HepG2 (cell line): ENCODE measurements at regions not wholly inside any gene's neighbourhood (a gene's known extent, or its start where the extent isn't known, plus 50 kb on each side); places are given as distances from the start of the nearest gene placed in this dataset.
A peak's percentile ranks its signal among the peaks of the same experiment; 100 is the strongest.

Experiments used
- DPF2 ChIP-seq: sonication (generic); formaldehyde crosslinking; IDR thresholded peaks from 2 replicates; pipeline ENCODE4 v1.4.0; 2020; ENCODE audit warnings: mild to moderate bottlenecking, low read depth, missing genetic modification reagents, borderline replicate concordance
- GABPB1 ChIP-seq: IDR thresholded peaks from 2 replicates; pipeline ENCODE4 v1.6.1; 2016; ENCODE audit warnings: mild to moderate bottlenecking, missing genetic modification reagents, moderate library complexity, missing compliant biosample characterization
- KDM2A ChIP-seq: sonication (generic); formaldehyde crosslinking; IDR thresholded peaks from 2 replicates; pipeline ENCODE4 v1.4.0; 2020; ENCODE audit warnings: low read depth, missing genetic modification reagents, borderline replicate concordance
- KDM6A ChIP-seq: IDR thresholded peaks from 2 replicates; pipeline ENCODE4 v1.6.1; 2016; ENCODE audit warnings: low read depth
- KLF9 ChIP-seq: IDR thresholded peaks from 2 replicates; pipeline ENCODE4 v1.6.1; 2016; ENCODE audit warnings: low read depth
- MAFK ChIP-seq, 2 experiments: IDR thresholded peaks in 1 of 2; conservative IDR thresholded peaks in 1 of 2; 2 replicates each; pipeline ENCODE4 v1.6.1; 2011; ENCODE audit warnings: improper control_type of control experiment in 2 of 2, low read length in 2 of 2
- TBL1XR1 ChIP-seq: fragments of 150-350 bp; IDR thresholded peaks from 2 replicates; pipeline ENCODE4 v1.6.1; 2014; ENCODE audit warnings: borderline replicate concordance, low read length; ENCODE audit not compliant: partially characterized antibody
- ZFY ChIP-seq: sonication (generic); formaldehyde crosslinking; IDR thresholded peaks from 2 replicates; pipeline ENCODE4 v1.4.0; 2020; ENCODE audit warnings: missing genetic modification reagents
- TF ChIP-seq, protein P1 (sequence below): sonication (generic); formaldehyde crosslinking; IDR thresholded peaks from 2 replicates; pipeline ENCODE4 v1.5.0; 2020; ENCODE audit warnings: mild to moderate bottlenecking, low read depth, missing genetic modification reagents, borderline replicate concordance
- TF ChIP-seq, protein P2 (sequence below): sonication (generic); formaldehyde crosslinking; IDR thresholded peaks from 2 replicates; pipeline ENCODE4 v1.8.1; 2023; ENCODE audit warnings: mild to moderate bottlenecking, missing genetic modification reagents
- TF ChIP-seq, protein P3 (sequence below): sonication (generic); formaldehyde crosslinking; IDR thresholded peaks from 2 replicates; pipeline ENCODE4 v1.9.0; 2021; ENCODE audit warnings: mild to moderate bottlenecking, missing genetic modification reagents
- TF ChIP-seq, protein P4 (sequence below): sonication (generic); formaldehyde crosslinking; IDR thresholded peaks from 2 replicates; pipeline ENCODE4 v1.4.0; 2020; ENCODE audit warnings: missing genetic modification reagents
- TF ChIP-seq, protein P5 (sequence below): IDR thresholded peaks from 2 replicates; pipeline ENCODE4 v1.4.0; 2020; ENCODE audit warnings: mild to moderate bottlenecking, missing genetic modification reagents

DNA sequence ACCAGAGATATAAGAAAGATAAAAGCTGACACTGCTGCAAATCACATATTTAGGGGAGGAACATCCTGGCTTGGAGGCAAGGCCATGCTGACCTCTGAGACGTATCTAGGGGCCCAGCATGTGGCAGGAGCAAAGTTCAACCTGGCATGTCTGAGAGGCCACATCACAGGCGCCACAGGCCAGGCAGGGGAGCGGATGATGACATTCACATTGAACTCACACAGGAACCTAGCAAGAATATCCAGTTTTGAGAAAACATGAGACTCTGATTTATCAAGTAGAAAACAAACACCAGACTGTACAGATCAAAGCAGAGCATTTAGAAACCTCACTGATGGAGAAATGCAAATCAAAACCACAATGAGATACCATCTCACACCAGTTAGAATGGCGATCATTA is 64.2 kb upstream of the STK32A start (continued):
- TF ChIP-seq MAFK (conservative IDR thresholded peaks at IDR 0.05 in 1 of 2, IDR thresholded peaks at IDR 0.05 in 1 of 2; ENCODE audit: low read length in 2 of 2) (peak; percentile 12 to 28; a peak in 1 of 4 replicates), TBL1XR1 (peak; percentile 72), KDM2A (CRISPR knock-in tag) (no peak), DPF2 (CRISPR knock-in tag) (peak; percentile 73), GABPB1 (CRISPR knock-in tag) (peak; percentile 43; the same call in 1 of the 2 replicates), KLF9 (CRISPR knock-in tag) (no peak), KDM6A (CRISPR knock-in tag) (peak; percentile 97), ZFY (CRISPR knock-in tag) (0 out of 2 replicates have a peak, but pooled peaks have one; percentile 20)
- TF ChIP-seq, protein P1, sequence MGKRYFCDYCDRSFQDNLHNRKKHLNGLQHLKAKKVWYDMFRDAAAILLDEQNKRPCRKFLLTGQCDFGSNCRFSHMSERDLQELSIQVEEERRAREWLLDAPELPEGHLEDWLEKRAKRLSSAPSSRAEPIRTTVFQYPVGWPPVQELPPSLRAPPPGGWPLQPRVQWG (CRISPR knock-in tag) = no peak
- TF ChIP-seq, protein P2, sequence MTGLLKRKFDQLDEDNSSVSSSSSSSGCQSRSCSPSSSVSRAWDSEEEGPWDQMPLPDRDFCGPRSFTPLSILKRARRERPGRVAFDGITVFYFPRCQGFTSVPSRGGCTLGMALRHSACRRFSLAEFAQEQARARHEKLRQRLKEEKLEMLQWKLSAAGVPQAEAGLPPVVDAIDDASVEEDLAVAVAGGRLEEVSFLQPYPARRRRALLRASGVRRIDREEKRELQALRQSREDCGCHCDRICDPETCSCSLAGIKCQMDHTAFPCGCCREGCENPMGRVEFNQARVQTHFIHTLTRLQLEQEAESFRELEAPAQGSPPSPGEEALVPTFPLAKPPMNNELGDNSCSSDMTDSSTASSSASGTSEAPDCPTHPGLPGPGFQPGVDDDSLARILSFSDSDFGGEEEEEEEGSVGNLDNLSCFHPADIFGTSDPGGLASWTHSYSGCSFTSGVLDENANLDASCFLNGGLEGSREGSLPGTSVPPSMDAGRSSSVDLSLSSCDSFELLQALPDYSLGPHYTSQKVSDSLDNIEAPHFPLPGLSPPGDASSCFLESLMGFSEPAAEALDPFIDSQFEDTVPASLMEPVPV (CRISPR knock-in tag) = no peak
- TF ChIP-seq, protein P3, sequence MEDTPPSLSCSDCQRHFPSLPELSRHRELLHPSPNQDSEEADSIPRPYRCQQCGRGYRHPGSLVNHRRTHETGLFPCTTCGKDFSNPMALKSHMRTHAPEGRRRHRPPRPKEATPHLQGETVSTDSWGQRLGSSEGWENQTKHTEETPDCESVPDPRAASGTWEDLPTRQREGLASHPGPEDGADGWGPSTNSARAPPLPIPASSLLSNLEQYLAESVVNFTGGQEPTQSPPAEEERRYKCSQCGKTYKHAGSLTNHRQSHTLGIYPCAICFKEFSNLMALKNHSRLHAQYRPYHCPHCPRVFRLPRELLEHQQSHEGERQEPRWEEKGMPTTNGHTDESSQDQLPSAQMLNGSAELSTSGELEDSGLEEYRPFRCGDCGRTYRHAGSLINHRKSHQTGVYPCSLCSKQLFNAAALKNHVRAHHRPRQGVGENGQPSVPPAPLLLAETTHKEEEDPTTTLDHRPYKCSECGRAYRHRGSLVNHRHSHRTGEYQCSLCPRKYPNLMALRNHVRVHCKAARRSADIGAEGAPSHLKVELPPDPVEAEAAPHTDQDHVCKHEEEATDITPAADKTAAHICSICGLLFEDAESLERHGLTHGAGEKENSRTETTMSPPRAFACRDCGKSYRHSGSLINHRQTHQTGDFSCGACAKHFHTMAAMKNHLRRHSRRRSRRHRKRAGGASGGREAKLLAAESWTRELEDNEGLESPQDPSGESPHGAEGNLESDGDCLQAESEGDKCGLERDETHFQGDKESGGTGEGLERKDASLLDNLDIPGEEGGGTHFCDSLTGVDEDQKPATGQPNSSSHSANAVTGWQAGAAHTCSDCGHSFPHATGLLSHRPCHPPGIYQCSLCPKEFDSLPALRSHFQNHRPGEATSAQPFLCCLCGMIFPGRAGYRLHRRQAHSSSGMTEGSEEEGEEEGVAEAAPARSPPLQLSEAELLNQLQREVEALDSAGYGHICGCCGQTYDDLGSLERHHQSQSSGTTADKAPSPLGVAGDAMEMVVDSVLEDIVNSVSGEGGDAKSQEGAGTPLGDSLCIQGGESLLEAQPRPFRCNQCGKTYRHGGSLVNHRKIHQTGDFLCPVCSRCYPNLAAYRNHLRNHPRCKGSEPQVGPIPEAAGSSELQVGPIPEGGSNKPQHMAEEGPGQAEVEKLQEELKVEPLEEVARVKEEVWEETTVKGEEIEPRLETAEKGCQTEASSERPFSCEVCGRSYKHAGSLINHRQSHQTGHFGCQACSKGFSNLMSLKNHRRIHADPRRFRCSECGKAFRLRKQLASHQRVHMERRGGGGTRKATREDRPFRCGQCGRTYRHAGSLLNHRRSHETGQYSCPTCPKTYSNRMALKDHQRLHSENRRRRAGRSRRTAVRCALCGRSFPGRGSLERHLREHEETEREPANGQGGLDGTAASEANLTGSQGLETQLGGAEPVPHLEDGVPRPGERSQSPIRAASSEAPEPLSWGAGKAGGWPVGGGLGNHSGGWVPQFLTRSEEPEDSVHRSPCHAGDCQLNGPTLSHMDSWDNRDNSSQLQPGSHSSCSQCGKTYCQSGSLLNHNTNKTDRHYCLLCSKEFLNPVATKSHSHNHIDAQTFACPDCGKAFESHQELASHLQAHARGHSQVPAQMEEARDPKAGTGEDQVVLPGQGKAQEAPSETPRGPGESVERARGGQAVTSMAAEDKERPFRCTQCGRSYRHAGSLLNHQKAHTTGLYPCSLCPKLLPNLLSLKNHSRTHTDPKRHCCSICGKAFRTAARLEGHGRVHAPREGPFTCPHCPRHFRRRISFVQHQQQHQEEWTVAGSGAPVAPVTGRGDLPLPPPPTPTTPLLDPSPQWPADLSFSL (CRISPR knock-in tag) = 0 out of 2 replicates have a peak, but pooled peaks have one; percentile 33
- TF ChIP-seq, protein P4, sequence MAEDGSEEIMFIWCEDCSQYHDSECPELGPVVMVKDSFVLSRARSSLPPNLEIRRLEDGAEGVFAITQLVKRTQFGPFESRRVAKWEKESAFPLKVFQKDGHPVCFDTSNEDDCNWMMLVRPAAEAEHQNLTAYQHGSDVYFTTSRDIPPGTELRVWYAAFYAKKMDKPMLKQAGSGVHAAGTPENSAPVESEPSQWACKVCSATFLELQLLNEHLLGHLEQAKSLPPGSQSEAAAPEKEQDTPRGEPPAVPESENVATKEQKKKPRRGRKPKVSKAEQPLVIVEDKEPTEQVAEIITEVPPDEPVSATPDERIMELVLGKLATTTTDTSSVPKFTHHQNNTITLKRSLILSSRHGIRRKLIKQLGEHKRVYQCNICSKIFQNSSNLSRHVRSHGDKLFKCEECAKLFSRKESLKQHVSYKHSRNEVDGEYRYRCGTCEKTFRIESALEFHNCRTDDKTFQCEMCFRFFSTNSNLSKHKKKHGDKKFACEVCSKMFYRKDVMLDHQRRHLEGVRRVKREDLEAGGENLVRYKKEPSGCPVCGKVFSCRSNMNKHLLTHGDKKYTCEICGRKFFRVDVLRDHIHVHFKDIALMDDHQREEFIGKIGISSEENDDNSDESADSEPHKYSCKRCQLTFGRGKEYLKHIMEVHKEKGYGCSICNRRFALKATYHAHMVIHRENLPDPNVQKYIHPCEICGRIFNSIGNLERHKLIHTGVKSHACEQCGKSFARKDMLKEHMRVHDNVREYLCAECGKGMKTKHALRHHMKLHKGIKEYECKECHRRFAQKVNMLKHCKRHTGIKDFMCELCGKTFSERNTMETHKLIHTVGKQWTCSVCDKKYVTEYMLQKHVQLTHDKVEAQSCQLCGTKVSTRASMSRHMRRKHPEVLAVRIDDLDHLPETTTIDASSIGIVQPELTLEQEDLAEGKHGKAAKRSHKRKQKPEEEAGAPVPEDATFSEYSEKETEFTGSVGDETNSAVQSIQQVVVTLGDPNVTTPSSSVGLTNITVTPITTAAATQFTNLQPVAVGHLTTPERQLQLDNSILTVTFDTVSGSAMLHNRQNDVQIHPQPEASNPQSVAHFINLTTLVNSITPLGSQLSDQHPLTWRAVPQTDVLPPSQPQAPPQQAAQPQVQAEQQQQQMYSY (CRISPR knock-in tag) = no peak
- TF ChIP-seq, protein P5, sequence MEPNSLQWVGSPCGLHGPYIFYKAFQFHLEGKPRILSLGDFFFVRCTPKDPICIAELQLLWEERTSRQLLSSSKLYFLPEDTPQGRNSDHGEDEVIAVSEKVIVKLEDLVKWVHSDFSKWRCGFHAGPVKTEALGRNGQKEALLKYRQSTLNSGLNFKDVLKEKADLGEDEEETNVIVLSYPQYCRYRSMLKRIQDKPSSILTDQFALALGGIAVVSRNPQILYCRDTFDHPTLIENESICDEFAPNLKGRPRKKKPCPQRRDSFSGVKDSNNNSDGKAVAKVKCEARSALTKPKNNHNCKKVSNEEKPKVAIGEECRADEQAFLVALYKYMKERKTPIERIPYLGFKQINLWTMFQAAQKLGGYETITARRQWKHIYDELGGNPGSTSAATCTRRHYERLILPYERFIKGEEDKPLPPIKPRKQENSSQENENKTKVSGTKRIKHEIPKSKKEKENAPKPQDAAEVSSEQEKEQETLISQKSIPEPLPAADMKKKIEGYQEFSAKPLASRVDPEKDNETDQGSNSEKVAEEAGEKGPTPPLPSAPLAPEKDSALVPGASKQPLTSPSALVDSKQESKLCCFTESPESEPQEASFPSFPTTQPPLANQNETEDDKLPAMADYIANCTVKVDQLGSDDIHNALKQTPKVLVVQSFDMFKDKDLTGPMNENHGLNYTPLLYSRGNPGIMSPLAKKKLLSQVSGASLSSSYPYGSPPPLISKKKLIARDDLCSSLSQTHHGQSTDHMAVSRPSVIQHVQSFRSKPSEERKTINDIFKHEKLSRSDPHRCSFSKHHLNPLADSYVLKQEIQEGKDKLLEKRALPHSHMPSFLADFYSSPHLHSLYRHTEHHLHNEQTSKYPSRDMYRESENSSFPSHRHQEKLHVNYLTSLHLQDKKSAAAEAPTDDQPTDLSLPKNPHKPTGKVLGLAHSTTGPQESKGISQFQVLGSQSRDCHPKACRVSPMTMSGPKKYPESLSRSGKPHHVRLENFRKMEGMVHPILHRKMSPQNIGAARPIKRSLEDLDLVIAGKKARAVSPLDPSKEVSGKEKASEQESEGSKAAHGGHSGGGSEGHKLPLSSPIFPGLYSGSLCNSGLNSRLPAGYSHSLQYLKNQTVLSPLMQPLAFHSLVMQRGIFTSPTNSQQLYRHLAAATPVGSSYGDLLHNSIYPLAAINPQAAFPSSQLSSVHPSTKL (CRISPR knock-in tag) = peak; percentile 97
